Stimulated activated CD8-positive, alpha-beta memory T cell treated with anti-CD3 and anti-CD28 coated beads, Interleukin-15, amount 100 ng/mL, for 1 hour (primary cell): ENCODE measurements at regions not wholly inside any gene's neighbourhood (a gene's known extent, or its start where the extent isn't known, plus 50 kb on each side); places are given as distances from the start of the nearest gene placed in this dataset.

Source experiments
- DNase-seq: peaks from one replicate; pipeline ENCODE4 v3.0.0-alpha.2; 2020; ENCODE audit warnings: low read depth

GRCh38 chr14:89603938-89604480, 187.0 kb upstream of the FOXN3 start:
- DNase-seq = no peak

DNA sequence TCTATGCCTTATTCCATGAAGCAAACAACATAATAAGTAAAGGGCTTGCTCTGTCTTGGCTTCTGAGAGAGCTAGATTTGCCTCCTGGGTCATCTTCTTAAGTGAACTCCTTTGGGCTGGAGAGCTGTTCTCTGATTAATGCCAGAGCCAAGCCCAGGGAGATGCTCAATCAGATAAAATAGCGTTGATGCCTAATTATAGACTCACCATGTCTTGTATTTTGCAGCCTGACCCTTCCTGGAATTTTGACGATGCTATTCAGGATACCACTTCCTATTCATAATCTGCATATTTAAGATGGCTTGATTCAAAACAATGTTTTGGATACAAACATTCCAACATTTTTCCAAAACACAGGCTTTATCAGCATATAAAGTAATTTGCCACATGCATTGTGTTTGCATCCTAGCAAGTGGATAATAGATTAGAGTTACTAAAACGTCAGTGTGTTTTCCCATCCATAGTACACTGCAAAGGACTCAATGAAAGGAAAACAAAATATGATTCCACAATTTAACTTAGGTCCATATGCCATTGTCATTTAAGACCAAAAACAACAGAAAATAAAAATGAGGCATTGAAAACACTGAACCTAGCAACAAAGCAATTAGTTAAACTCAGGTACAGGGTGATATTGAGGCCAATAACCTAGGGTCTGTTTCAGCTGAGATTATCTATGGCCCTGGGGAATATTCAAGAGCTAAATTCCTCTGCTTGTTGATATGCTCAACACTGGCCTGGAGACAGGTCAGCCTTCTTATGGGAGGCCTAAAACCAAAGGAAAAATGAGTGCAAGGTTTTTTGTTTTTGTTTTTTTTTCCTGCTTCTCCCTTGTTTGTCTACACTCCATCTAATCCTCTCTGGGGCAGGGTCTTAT, 184.2 kb upstream of the FOXN3 start:
- DNase-seq = no peak

- DNase-seq = no peak
These were observed 183.0 kb upstream of the FOXN3 start for GRCh38 chr14:89600029-89600428.

DNA sequence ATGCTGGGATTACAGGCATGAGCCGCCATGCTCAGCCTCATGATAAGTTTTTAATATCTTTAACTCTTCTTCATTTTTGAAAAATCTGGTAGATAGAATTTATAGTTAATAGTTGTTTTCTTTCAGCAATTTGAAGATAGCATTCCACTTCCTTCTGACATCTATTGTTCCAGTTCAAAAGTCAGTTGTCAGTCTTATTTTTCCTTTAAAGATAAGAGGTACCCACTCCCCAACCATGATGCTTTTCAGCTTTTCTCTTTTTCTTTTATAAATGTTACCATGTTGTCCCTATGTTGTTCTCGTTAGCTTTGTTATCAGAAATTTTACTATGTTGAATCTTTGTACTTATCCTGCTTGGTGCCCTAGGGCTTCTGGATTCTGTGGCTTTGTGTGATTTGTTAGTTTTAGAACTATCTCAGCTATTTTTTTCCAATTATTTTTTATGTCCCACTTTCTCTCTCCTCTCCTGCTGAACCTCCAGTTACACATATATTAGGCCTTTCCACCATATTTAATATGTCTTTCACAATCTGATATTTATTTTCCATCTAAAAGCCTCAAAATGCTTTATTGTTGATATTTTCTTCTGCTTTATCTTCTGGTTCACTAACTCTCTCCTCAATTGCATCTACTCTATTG, 181.6 kb upstream of the FOXN3 start:
- no peak for DNase-seq

- no peak for DNase-seq
These were observed 175.9 kb upstream of the FOXN3 start for GRCh38 chr14:89592961-89593360.

GRCh38 chr14:89589400-89590118, 172.5 kb upstream of the FOXN3 start:
- DNase-seq = no peak

DNA sequence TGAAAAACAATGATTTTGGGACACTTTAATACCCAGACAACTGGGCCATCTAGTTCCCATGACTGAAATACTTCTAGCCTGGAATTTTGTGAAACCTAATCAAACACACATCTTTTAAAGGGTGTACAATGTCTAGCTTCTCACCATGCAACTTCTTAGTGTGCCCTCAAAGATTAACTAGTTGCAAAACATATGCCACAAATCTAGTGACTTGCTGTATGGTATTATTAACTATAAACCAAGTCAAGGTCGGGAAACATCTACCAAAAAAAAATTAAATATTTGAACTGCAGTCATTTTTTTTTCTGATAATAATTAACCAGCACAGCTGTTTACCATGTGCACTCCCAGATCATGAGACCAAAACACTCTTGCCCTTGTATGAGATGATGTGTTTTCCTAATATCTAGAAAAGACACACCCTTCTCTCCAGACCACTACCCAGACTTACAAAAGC, 171.8 kb upstream of the FOXN3 start:
- no peak for DNase-seq

DNA sequence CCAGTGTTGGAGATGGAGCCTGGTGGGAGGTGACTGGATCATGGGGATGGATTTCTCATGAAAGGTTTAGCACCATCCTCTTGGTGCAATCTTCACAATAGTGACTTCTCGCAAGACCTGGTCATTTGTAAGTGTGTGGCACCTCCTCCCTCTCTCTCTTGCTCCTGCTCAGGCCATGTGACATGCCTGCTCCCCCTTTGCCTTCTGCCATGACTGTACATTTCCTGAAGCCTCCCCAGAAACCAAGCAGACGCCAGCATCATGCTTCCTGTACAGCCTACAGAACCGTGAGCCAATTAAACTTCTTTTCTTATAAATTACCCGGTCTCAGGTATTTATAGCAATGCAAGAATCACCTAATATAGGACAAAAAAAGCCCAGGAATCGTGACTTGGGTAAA, 171.0 kb upstream of the FOXN3 start:
- no peak for DNase-seq

DNA sequence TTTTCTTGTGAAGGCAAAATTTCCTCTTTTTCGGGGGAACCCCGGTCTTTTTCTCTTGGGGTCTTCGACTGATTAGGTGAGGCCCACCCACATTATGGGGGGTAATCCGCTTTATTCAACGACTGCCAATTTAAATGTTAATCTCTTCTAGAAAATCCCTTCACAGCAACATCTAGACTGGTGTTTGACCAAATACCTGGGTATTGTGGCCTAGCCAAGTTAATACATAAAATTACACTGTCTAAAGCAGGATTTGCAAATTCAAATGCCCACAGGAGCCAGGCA, 170.0 kb upstream of the FOXN3 start:
- no peak for DNase-seq

DNA sequence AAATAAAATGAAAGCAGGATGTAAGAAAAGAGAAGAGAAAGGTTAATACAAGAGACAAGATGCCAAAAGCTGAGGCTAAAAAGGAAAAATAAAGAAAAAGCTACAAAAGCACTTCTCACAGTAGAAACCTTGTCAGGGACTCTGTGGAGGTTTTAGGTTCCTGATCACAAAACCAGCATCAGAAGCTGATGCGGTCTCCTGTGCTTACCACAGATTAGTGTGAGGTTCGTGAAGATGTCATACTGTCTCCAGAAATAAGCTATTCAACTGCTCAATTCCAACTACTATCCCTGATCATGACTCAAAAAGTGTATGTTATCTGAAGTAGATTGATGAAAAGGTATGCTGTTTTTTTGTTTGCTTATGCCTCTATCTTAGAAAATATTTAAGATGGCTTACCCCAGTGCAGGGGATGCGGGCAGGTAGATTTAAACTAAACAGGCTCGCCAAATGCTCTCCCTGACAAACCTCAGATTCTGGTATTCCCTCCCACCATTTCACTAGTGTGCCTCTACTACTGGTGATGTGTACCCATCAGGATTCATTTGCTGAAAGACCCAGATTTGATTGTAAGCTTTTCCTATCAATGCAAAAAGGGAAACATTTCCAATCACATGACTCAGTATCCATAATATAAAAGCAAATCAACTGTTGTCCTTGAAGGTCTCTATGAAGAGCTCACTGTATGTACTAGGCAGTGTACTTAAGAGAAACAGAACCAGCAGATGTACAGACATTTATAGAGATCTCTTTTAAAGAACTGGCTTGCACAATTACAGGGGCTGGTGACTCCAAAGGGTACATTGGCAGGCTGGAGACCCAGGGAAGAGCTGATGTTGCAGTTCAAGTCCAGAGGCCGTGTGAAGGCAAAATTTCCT, 169.5 kb upstream of the FOXN3 start:
- DNase-seq = no peak

DNA sequence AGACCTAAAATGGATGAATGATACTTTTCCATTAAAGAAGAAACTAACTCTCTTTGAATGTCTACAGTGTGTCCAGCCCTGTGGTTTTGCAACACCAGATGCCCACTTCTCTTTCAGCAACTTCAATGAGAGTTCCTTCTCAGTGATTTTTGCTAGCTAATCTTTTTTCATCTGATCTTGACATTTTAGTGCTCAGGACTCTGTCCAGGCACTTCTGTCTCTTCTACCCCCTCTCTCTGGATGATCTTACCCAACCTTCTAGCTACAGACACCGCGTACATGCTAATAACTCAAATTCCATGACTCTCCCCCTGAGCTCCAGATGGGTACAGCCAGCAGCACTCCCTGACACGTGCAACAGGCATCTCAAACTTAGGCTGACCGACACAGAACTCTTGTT, 161.1 kb upstream of the FOXN3 start:
- no peak for DNase-seq

DNA sequence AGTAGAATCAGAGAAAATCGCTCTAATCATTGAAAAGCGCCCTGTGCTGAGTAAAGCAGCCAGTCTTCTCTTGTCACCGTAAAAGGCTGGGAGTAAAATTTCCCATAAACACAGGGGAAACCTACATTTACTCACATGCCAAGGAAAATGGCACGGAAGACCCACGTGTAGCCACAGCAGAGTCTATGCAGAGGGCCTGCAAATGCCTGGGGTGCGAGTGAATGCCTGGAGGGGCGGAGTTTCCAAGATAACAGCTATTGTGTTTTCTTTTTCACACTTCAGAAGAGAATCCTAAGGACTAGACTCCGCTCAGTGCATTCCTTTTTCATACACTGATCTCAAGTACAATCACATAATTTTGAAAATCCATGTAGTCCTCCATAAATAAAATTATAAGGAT, 159.9 kb upstream of the FOXN3 start:
- no peak for DNase-seq

DNA sequence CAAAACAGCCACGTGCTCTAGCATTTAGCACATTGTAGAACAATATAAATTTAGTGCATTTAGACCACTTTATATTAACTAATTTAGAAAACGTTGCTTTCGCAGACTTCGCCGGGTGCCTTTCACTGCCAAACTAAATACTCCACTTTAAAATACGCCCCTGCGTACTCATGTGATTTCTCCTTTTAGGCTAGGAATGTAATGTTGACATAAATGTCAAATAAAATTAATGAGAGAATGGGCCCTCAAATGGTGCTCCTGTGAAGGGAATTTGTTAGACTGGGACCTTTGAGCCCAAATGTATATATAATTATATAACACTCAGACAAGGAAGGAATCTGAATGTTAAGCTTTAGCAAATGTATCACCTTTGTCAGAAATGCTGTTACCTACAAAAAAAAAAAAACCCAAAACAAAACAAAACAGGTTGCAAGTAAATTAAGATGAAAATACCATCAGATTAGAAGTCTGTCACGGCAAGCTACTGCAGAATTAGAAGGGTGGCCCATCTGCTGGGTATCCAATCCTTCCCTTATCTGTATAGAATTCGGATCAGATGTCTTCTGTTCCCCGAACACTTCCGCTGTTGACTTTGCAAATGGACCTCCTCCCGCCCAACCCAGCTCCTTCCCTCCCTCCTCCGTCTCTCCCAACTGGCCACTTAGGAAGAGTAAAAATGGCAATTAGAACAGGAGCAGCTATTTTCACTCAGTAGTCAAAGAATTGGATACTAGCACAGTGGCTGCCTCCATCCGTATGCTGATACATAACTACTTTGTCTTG, 159.3 kb upstream of the FOXN3 start:
- no peak for DNase-seq

DNA sequence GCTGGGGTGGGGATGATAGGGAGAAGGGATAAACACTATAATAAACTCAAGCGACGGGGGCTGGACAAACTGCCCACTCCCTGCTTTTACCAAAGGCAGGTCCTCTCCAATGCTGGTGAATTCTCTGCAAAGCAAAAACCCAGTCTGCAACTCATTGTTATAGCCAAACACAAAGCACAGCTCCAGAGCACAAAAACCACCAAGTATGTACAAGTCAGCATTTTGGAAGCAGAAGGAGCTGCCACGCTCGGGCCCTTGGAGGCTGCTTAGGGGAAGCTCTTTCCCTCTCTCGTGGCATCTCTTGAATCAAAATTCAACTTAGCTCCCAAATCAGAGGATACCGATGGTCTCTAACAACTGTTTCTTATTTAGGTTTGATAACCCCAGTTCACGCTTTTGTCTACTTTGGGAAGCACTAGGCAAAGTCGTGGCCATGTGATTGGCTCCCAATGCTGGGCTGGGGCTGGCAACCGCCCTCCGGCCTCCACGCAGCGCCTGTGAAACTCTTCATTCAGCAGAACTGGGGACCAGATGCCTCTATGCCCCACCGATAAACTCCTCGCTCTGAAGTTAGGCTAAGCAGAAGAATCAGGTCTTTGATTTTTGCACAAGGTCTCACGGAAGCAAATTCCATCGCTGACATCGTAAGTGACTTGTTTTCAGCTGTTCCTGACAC, 158.5 kb upstream of the FOXN3 start:
- DNase-seq = no peak

GRCh38 chr14:89574420-89574819, 157.4 kb upstream of the FOXN3 start:
- DNase-seq = no peak

GRCh38 chr14:89573399-89573657, 156.3 kb upstream of the FOXN3 start:
- DNase-seq = no peak

- no peak for DNase-seq
These were observed 155.8 kb upstream of the FOXN3 start for GRCh38 chr14:89572596-89573398.

- no peak for DNase-seq
These were observed 154.5 kb upstream of the FOXN3 start for GRCh38 chr14:89571491-89571890.

DNA sequence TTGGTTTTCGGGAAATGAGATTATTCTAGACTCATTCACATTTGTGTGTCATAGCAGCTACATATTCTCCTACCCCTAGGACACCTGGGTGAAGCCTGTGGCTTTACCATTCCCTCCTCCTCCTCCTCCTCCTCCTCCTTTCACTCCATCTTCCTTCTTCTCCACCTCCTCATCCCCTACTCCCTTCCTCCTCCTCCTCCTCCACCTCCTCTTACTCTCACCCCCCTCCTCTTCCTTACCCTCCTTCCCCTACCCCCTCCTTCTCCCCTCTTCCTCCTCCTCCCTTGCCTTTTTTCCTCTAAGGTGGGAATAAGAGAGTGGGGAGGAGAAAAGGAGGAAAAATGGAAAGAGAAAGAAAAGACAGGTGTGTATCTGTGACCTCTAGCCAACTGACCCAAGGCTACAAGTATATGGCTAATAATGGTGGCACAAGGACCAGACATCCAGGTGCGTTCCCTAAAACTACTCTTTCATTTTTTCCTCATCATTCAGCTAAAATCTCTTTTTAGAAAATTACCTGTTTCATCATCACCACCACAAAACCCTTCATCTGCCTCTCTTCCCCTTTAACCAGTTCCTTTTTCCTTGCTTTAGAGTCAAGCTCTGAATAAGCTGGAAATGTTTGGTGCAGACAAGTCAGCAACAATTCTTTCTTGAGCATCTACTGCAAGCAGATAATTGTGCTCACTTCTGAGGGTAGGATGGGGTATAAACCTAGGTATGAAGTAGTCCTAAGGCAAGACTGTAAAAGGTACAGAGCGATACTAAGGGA, 149.8 kb upstream of the FOXN3 start:
- DNase-seq = no peak
